WERI-Rb-1 (cell line): ENCODE measurements at regions not wholly inside any gene's neighbourhood (a gene's known extent, or its start where the extent isn't known, plus 50 kb on each side); places are given as distances from the start of the nearest gene placed in this dataset.

Experiments
- DNase-seq: peaks from one replicate; pipeline ENCODE4 v3.0.0-alpha.2; 2020
- H3K27ac ChIP-seq: fragments of 250-450 bp; sonication (Bioruptor Pico); 2 replicates; pipeline ENCODE4 v1.5.1; 2020; ENCODE audit warnings: mild to moderate bottlenecking, moderate library complexity
- H3K27me3 ChIP-seq: fragments of 250-450 bp; sonication (Bioruptor Pico); 2 replicates; pipeline ENCODE4 v1.5.1; 2021; ENCODE audit warnings: mild to moderate bottlenecking, low read depth, moderate library complexity; ENCODE audit not compliant: insufficient read depth, severe bottlenecking
- H3K36me3 ChIP-seq: fragments of 250-450 bp; sonication (Bioruptor Pico); 2 replicates; pipeline ENCODE4 v1.5.1; 2020; ENCODE audit warnings: mild to moderate bottlenecking, moderate library complexity
- H3K4me3 ChIP-seq: 2 replicates; pipeline ENCODE4 v1.5.1; 2011; ENCODE audit warnings: low read depth, mild to moderate bottlenecking, control low read depth, low read length
- H3K9me3 ChIP-seq: fragments of 250-450 bp; sonication (Bioruptor Pico); 2 replicates; pipeline ENCODE4 v1.5.1; 2021; ENCODE audit warnings: mild to moderate bottlenecking, moderate library complexity; ENCODE audit not compliant: severe bottlenecking
- TF ChIP-seq, protein P1 (sequence below): IDR thresholded peaks from 2 replicates; pipeline ENCODE4 v1.5.1; 2011; ENCODE audit warnings: low read depth, mild to moderate bottlenecking, control low read depth, inconsistent platforms, low read length

DNA sequence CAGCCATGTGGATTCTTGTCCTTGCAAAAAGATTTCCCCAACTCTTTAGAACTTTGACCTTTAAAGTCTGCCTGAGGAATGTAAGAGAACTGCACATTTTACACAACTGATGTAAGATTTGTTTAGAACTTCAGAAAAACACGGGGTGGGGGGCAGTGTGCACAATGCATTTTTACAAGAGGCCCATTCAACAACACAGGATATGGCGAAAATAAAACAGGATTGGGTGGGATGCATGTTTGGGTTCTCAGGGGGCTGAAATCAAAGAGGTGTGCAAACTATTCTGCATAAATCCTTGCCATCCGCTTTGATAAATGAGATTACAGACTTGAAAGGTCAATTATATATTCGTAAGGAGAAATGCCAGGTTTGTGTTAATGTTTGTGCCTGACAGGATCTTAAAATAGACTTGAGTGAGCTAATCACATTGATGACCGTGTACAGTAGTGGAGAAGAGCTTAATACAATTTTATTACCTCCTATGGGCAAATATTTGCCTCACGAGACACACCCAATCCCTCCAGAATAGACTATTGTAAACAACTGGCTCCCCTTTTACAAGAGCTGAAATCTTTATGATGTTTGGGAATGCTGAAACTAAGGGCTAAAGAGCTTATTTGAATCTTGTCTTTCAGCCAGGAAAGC, 184.1 kb upstream of the LEF1 start:
- peaks cover 4% of the 10 kb centered on the region for H3K9me3 ChIP-seq
- no peak overlapping the region for H3K4me3 ChIP-seq
- peaks cover 6% of the 10 kb centered on the region for H3K27me3 ChIP-seq
- H3K36me3 ChIP-seq: no peaks in the 10 kb centered on the region
- no peak overlapping the region for H3K27ac ChIP-seq
- DNase-seq: no peak
- TF ChIP-seq, protein P1, sequence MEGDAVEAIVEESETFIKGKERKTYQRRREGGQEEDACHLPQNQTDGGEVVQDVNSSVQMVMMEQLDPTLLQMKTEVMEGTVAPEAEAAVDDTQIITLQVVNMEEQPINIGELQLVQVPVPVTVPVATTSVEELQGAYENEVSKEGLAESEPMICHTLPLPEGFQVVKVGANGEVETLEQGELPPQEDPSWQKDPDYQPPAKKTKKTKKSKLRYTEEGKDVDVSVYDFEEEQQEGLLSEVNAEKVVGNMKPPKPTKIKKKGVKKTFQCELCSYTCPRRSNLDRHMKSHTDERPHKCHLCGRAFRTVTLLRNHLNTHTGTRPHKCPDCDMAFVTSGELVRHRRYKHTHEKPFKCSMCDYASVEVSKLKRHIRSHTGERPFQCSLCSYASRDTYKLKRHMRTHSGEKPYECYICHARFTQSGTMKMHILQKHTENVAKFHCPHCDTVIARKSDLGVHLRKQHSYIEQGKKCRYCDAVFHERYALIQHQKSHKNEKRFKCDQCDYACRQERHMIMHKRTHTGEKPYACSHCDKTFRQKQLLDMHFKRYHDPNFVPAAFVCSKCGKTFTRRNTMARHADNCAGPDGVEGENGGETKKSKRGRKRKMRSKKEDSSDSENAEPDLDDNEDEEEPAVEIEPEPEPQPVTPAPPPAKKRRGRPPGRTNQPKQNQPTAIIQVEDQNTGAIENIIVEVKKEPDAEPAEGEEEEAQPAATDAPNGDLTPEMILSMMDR: no peak

DNA sequence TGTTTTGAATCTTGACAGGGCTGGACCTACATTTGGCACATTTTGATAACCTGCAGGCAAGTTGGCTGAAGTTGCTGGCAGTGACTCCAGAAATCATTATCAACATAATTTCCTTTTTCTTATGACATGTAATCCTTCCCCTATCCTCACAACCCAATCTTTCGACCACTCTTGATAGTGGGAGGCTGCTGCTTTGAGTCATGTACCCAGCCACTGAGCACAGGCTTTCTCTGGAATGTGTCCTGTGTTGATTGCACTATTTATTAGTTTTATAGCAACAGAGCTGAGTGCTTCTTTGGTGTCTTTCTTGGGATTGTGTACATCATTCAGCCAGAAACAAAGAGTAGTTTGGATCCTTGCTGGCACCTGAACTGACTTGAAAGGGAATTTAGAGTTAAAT, 183.1 kb upstream of the LEF1 start:
- Histone ChIP-seq H3K9me3 (peaks cover 4% of the 10 kb centered on the region), H3K27me3 (peaks cover 6% of the 10 kb centered on the region), H3K27ac (no peak overlapping the region), H3K36me3 (no peaks in the 10 kb centered on the region), H3K4me3 (no peak overlapping the region)
- TF ChIP-seq, protein P1: no peak
- DNase-seq: no peak

DNA sequence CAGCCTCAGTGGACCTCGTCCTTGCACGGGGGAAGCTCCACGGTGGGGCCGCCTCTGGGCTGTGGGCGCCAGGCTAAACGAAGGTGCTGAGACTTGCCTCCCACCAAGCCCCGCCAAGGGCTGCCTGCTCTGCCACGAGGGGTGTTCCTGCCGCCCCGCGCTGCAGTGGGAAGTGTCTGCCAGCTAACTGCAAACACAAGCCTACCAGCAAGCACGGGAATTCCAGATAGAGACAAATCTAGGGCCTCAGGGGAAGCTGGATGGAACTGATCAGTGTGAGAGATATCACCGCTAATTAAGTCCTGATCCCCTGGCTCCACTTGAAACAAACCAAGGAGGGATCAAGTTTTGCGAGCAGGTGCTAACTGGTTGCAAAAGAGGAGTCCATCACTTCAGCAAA, 181.6 kb upstream of the LEF1 start:
- Histone ChIP-seq H3K4me3 (no peak overlapping the region), H3K9me3 (peaks cover 4% of the 10 kb centered on the region), H3K27ac (no peak overlapping the region), H3K27me3 (peaks cover 6% of the 10 kb centered on the region), H3K36me3 (no peaks in the 10 kb centered on the region)
- DNase-seq: no peak
- TF ChIP-seq, protein P1: no peak

DNA sequence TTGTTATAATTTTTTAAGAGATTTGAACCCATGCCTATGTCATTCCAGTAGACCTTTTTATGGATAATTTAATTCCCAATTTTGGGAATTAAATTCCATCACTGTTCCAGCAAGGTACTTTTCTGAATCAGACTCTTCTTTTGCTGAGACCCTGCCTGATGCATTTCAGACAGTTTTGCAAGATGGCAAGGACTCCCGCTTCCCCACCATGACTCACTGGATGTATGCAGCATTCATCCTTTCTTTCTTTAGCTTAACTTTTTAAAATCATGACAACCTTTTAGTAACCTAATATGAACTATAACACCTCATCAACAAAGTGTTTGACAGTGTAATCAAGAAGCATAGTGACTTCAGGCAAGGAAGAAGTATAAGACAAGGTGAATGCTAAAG, 178.1 kb upstream of the LEF1 start:
- H3K27ac ChIP-seq: no peak overlapping the region
- H3K36me3 ChIP-seq: no peaks in the 10 kb centered on the region
- H3K9me3 ChIP-seq: peaks cover 4% of the 10 kb centered on the region
- TF ChIP-seq, protein P1: no peak
- DNase-seq: no peak
- peaks cover 4% of the 10 kb centered on the region for H3K27me3 ChIP-seq
- H3K4me3 ChIP-seq: no peak overlapping the region

DNA sequence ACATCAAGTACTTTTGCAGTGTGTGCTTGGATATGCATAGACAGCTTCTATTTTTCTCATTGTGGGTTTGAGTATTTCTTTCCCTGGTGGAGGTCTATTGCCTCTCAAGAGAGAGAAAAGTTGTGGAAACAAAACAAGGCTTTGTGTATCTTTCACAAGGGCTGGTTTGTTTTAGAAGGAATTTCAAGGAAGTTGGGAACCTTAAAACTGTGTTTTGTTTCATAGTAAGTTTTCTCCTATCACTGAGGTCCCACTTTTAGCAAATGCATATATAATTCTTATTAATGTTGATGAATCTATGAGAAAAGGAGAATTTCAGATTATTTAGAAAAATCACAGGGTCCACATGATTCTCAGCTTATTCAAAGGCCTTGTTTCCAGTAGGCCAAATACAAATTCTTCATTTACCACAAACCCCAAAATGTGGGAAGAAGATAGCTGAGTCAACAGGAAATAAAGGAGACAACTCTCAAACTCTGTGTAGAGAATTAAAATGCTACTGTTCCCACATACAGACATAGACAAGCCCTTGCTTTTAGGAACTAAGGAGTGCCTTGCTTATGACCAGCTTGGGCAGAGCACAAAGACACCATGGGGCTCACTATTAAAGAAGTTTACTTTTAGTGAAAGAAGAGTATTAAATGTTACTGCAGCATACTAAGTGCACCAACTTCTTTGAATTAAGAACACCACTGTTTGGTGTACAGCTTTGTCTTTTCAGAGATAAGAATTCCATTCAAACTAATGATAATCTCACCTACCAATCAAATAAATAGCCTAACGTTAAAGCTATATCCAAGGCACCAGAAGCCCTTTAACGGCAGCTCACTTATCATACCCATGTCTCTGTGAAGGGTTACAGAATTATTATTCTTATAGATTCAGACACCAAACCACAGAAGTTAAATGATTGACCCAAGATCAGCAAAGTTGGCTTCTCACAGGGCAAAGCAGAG, 177.4 kb upstream of the LEF1 start:
- no peaks in the 10 kb centered on the region for H3K36me3 ChIP-seq
- H3K9me3 ChIP-seq: peaks cover 4% of the 10 kb centered on the region
- no peak for DNase-seq

More for the DNA sequence above, 177.4 kb upstream of the LEF1 start:
- TF ChIP-seq, protein P1: no peak
- Histone ChIP-seq H3K27ac (no peak overlapping the region), H3K4me3 (no peak overlapping the region), H3K27me3 (peaks cover 4% of the 10 kb centered on the region)
